GM18909 (cell line): ENCODE measurements at regions not wholly inside any gene's neighbourhood (a gene's known extent, or its start where the extent isn't known, plus 50 kb on each side); places are given as distances from the start of the nearest gene placed in this dataset.
"Not testable (repeated sequence)": the region's sequence is repeated elsewhere in the genome, so short reads cannot be mapped to it uniquely, and the experiment has no call there.

Experiments
- ATAC-seq: cut with Tn5 transposase; IDR thresholded peaks from one replicate; pipeline ENCODE4 v1.9.1; 2021; ENCODE audit warnings: mild to moderate bottlenecking; ENCODE audit not compliant: unreplicated experiment, poor library complexity

DNA sequence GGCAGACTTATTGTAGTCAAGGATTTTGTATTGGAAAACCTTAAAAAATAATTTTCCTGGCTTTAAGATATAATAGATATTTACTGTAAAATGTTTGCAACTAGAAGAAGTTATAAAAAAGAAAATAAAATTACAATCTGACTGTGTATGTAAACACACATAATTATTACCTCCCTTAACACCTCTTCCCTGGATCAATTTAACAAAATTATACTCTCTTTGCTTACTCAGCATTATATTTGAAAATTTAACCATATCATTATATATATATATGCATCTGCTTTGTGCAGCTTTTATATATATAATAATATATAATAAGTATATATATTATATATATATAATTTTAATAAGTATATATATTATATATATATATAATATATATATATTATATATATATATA is 131.7 kb upstream of the FAM98A start:
- ATAC-seq, result no peak

DNA sequence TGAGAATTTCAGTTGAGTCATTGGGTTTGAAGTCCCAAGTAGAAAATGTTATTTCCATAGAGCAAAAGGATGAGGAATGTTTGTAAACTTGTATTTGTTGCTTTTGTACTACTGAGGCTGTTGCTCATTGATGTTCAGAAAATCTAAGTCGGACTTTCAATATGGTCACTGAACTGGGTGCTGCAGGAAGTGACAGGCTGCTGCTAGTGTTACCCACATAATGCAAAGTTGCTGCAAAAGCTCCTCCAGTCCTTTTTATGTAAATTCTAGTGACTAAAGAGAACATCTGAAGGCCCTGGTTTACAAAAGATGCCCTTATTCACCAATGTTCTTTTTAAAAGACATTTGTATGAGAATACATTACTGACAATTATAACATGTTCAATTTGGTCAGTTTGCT is 131.1 kb upstream of the FAM98A start:
- ATAC-seq, result no peak

GRCh38 chr2:33729353-33729752 is 130.3 kb upstream of the FAM98A start:
- ATAC-seq, result no peak

- no peak for ATAC-seq
These were observed 129.0 kb upstream of the FAM98A start for GRCh38 chr2:33728106-33728505.

DNA sequence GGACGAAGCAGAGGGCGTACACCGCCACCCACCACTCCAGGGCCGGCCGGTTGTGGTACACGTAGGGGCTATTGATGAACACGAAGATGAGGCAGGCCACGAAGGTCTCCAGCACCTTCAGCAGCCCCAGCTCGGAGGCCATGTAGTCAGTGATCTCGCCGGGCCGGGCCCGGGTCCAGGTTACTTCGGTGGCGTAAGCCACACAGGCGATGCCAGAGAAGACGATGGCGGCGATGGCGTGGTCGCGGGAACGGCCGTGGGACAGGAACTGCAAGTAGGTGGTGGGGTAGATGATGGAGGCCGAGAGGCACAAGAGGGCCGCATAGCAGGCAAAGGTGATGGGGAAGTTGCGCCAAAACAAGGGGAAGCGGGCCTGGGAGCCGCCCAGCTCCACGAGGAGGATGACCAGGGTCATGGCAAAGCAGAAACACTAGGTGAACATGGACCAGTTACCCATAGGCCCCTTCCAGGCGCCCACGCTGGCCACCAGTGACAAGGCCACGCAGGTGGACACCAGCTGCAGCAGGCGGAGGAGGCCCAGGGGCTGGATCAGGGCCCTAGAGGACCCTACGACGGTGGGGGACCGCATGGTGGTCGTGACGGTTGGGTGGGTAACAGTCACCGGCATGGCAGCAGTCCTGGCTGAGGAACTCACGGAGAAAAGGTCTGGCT is 128.4 kb upstream of the FAM98A start:
- ATAC-seq, result no peak

DNA sequence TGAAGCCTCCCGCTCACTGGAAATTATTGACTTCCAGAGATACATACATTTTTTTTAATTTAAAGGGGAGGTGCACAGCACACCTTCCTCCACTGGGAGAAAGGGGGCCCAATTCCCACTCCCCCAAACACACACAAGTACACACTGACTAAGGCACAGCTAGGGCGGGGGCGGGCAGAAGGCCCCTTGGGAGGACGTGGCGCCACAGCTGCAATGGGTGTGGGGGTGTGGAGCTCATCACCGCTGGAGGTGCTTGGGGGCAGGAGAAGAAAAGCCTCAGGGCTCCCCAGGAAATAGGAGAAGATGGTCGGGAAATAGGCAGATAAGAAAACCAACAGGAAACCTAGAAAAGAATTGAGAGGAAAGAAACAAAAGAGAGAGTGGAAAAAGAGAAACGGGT is 127.3 kb upstream of the FAM98A start:
- no peak for ATAC-seq

DNA sequence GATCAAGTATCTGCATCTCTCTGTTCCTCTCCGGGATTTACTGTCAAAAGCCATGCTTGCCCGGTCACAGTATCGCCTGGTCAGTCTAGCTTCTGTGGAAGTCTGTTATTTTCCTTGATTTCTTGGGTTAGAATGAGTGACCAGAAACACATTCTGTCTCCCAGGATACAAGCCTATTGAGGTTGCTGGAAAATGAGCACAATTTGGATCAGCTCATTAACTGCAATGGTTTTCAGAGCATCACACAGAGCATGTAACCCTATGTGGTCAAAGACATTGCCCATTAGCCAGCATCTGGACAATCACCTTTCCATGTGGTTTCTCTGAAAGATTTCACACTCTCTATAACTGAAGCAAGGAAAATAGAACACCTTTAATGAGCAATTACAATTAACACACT is 124.2 kb upstream of the FAM98A start:
- ATAC-seq, result no peak

DNA sequence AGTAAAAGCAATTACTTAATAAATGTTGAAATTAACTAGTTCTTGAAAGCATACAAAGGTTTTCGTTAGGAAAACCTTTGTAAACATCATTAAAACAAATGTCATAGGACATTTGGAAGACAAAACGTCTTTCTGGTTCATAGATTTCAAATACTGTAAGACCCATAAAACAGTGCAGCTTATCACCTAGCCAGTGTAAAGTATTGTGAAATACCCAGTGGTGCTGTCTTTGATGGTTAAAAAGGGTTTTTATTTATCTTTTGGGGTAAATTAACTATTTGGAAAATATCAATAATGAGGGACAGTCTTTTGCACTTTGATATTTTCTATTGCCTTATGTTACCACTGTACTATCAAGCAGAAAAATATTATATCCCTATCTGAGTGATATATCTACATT is 120.0 kb upstream of the FAM98A start:
- no peak for ATAC-seq

DNA sequence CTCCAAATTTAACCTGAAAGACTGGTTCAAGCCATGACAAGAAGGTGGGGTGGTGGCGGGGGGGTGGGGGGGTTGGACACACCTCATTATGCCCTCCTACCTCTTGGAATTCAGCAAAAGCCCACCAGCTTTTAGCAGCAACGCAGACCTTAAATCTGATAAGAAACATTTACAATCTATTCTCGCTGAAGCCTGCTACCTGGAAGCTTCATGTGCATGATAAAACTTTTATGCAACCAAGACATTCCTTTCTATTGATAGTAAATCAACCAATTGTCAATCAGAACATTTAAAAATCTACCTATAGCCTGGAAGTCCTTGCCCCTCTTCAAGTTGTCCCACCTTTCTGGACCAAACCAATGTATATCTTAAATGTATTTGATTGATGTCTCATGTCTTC is 113.6 kb upstream of the FAM98A start:
- ATAC-seq, result no peak

GRCh38 chr2:33709951-33710350 is 110.9 kb upstream of the FAM98A start:
- no peak for ATAC-seq

DNA sequence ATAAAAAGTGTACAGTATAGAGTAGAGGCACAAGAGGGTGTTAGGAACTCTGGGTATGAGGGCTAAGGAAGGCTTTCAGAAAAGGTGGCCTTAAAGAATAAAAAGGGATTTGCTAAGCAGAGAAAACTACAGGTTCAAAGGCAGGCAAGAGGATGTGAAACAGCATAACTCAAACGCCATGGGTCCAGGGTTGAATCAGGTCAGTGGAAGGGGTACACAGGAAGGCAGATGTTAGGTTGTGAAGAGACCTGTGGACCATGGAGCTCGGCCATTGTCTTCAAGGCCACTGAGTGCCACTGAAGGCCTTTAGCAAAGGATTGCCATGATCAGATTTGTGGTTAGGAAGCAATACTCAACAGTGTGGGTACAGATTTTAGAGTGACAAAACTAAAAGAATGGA is 108.2 kb upstream of the FAM98A start:
- ATAC-seq, result no peak

DNA sequence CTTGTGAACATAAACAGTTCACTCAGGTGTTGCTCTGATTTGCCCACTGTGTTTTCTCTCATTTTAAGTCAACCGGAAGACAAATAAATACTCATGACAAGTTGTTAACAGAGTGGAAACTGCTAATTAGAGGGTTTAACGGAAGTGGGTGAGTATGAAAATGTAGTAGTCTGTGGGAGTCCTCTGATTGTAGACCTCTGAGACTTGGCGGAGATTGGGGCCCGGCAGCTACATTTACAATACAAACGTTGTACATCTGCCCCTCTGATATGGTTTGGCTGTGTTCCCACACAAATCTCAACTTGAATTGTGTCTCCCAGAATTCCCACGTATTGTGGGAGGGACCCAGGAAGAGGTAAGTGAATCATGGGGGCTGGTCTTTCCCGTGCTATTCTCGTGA is 107.3 kb upstream of the FAM98A start:
- no peak for ATAC-seq

- ATAC-seq, result no peak
These were observed 105.3 kb upstream of the FAM98A start for GRCh38 chr2:33704406-33704855.

DNA sequence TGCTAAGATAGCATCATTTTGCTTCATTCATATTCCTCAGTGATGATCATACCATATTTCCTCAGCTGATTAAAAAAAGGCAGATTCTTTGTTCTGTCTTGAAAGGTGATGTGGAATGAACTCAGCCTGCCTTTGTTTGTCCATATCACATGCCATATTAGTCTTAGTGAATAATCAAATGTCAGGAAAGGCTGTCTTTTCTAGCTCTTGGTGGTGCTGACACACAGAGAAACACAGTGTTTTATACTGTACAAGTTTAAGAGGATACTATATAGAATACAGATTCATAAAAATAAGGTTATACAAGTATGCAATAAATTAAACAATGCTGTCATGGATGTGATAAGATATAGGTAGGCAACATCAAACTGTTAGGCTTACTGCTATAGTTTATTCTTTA is 97.1 kb upstream of the FAM98A start:
- no peak for ATAC-seq

GRCh38 chr2:33694904-33695303 is 95.8 kb upstream of the FAM98A start:
- ATAC-seq, result no peak

- not testable (repeated sequence) for ATAC-seq
These were observed 91.6 kb upstream of the FAM98A start for GRCh38 chr2:33690686-33691085.

GRCh38 chr2:33681364-33681757 is 82.3 kb upstream of the FAM98A start:
- no peak for ATAC-seq

DNA sequence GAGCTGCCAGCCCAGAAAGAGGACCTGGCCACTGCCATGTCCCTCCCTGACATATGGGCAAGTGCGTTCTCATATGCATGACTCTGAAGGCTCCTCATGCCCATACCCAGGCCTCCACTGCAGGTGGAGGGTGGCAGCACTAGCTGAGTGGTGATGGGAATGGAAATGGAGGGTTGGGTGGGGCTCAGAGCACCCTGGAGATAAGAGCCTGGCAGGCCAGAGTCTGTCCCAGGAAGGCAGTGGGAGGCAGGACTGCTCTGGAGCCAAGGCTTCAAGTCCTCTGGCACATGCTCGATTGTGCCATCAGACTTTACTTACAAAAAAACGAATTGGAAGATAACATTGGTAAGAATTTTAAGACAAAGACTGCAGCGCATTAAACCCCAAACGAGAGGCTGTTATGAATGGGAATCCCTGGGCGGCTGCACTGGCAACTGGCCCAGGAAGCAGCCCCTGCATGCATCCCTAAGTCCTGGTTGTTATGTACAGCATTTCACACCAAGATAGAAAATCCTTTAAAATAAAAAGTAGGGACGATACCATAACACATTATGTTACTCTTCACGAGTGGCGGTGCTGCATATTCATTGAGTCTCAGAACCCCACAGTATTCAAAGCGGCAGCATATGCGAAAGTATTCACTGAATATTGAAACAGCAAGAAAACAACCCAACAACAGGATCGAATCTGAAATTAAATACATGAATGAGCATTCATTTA is 81.7 kb upstream of the FAM98A start:
- no peak for ATAC-seq

GRCh38 chr2:33678436-33678835 is 79.3 kb upstream of the FAM98A start:
- ATAC-seq, result no peak

DNA sequence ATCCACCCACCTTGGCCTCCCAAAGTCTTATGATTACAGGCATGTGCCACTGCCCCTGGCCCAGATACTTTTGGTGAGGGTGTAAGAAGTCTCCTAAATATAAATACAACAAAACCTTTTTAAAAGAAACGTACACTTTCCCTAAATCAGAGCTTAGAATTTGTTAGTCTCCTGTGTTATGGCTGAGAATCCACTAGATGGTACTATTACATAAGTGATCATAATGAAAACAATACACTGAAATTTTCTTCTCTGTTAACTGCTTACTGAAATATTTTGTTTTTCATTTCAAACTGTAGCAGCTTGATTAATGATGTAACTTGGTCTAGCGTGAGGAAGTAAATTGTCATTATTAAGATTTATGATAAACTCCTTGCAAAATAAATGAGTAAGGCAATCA is 74.8 kb upstream of the FAM98A start:
- peak; percentile 58 for ATAC-seq

- no peak for ATAC-seq
These were observed 73.8 kb upstream of the FAM98A start for GRCh38 chr2:33672896-33673295.

DNA sequence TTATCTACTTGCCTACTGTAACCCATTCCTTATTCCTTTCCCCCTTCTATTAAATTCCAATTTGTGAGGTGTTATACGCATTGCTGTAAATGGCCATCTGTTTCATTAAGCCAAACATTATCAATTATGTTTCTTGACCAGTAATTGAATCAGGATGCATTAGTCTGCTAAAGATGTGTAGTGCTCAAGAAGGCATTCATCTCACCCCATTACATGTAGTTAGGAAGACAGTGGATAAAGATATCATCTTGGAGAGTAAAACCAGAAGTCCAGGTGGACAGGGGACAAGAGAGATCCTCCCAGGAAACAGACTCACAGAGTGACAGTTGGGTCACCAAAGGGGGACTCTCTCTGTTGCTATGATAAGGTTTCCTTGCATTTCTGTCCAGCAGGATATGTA is 73.3 kb upstream of the FAM98A start:
- ATAC-seq, result no peak
